Urinary bladder (tissue), 3 donors: ENCODE measurements at regions not wholly inside any gene's neighbourhood (a gene's known extent, or its start where the extent isn't known, plus 50 kb on each side); places are given as distances from the start of the nearest gene placed in this dataset.

Experiments
- DNase-seq: peaks from one replicate; pipeline ENCODE4 v3.0.0-alpha.2; 2015; ENCODE audit errors: extremely low spot score
- H3K27ac ChIP-seq: one replicate; pipeline ENCODE4 v1.5.1; 2013; ENCODE audit warnings: low read depth, mild to moderate bottlenecking, moderate library complexity
- H3K36me3 ChIP-seq: one replicate; pipeline ENCODE4 v1.6.1; 2013; ENCODE audit warnings: mild to moderate bottlenecking, moderate library complexity; ENCODE audit not compliant: insufficient read depth
- H3K4me1 ChIP-seq: one replicate; pipeline ENCODE4 v1.6.1; 2013; ENCODE audit warnings: mild to moderate bottlenecking, moderate library complexity; ENCODE audit not compliant: insufficient read depth
- H3K4me3 ChIP-seq: one replicate; pipeline ENCODE4 v1.5.1; 2013; ENCODE audit warnings: low read depth, low read length
- WGBS: extraction: QIAGEN DNeasy Blood & Tissue Kit; methylation state at CpG from one replicate; pipeline ENCODE4 v1.1.7; 2013; 5-methylcytosine and 5-hydroxymethylcytosine counted together
- donor health status: healthy with polysubstance abuse.
- donor health status: healthy.

GRCh38 chr12:59084511-59085375 is 164.4 kb upstream of the LRIG3 start:
- Histone ChIP-seq H3K4me1 (no peaks in the 10 kb centered on the region), H3K36me3 (no peaks in the 10 kb centered on the region), H3K27ac (no peak overlapping the region), H3K4me3 (no peak overlapping the region)
- DNase-seq: no peak
- WGBS: 43% methylated on average over 12 of the region's 12 CpGs

- no peak for DNase-seq
- H3K4me3 ChIP-seq: no peak overlapping the region
Measured at GRCh38 chr12:59082952-59083351, 162.6 kb upstream of the LRIG3 start.

GRCh38 chr12:59080101-59080500 is 159.8 kb upstream of the LRIG3 start:
- Histone ChIP-seq H3K4me1 (no peaks in the 10 kb centered on the region), H3K27ac (no peak overlapping the region), H3K4me3 (no peak overlapping the region), H3K36me3 (no peaks in the 10 kb centered on the region)
- 92% methylated on average over 1 of the region's 1 CpG for WGBS
- DNase-seq: no peak

More at GRCh38 chr12:59082952-59083351, 162.6 kb upstream of the LRIG3 start:
- H3K4me1 ChIP-seq: no peaks in the 10 kb centered on the region
- no peak overlapping the region for H3K27ac ChIP-seq
- 87% methylated on average over 3 of the region's 3 CpGs for WGBS
- H3K36me3 ChIP-seq: no peaks in the 10 kb centered on the region

GRCh38 chr12:59079472-59079871 is 159.2 kb upstream of the LRIG3 start:
- Histone ChIP-seq H3K4me3 (no peak overlapping the region), H3K4me1 (no peaks in the 10 kb centered on the region), H3K36me3 (no peaks in the 10 kb centered on the region), H3K27ac (no peak overlapping the region)
- WGBS: 86% methylated on average over 4 of the region's 4 CpGs
- no peak for DNase-seq

GRCh38 chr12:59079002-59079401 is 158.7 kb upstream of the LRIG3 start:
- Histone ChIP-seq H3K27ac (peak overlapping the region; percentile 53), H3K4me1 (no peaks in the 10 kb centered on the region), H3K36me3 (no peaks in the 10 kb centered on the region), H3K4me3 (no peak overlapping the region)
- no peak for DNase-seq
- 72% methylated on average over 2 of the region's 2 CpGs for WGBS

GRCh38 chr12:59077575-59078426 is 157.5 kb upstream of the LRIG3 start:
- DNase-seq: peak; percentile 78
- Histone ChIP-seq H3K4me1 (no peaks in the 10 kb centered on the region), H3K4me3 (no peak overlapping the region), H3K36me3 (no peaks in the 10 kb centered on the region), H3K27ac (peak overlapping the region; percentile 43)
- WGBS: 46% methylated on average over 6 of the region's 6 CpGs

GRCh38 chr12:59077153-59077552 is 156.8 kb upstream of the LRIG3 start:
- WGBS: 34% methylated on average over 3 of the region's 3 CpGs
- H3K4me3 ChIP-seq: no peak overlapping the region
- no peak overlapping the region for H3K27ac ChIP-seq

GRCh38 chr12:59076622-59077021 is 156.3 kb upstream of the LRIG3 start:
- no peaks in the 10 kb centered on the region for H3K36me3 ChIP-seq
- H3K4me1 ChIP-seq: no peaks in the 10 kb centered on the region
- no peak overlapping the region for H3K27ac ChIP-seq
- H3K4me3 ChIP-seq: no peak overlapping the region
- no peak for DNase-seq
- WGBS: 75% methylated on average over 1 of the region's 1 CpG

More at GRCh38 chr12:59077153-59077552, 156.8 kb upstream of the LRIG3 start:
- DNase-seq: no peak
- no peaks in the 10 kb centered on the region for H3K4me1 ChIP-seq
- H3K36me3 ChIP-seq: no peaks in the 10 kb centered on the region

- no peak overlapping the region for H3K4me3 ChIP-seq
- WGBS: 98% methylated on average over 4 of the region's 4 CpGs
- H3K27ac ChIP-seq: no peak overlapping the region
- H3K36me3 ChIP-seq: no peaks in the 10 kb centered on the region
- no peak for DNase-seq
- no peaks in the 10 kb centered on the region for H3K4me1 ChIP-seq
Measured at GRCh38 chr12:59075968-59076490, 155.7 kb upstream of the LRIG3 start.

GRCh38 chr12:59075141-59075540 is 154.8 kb upstream of the LRIG3 start:
- DNase-seq: no peak
- WGBS: 76% methylated on average over 3 of the region's 3 CpGs
- no peak overlapping the region for H3K4me3 ChIP-seq
- no peak overlapping the region for H3K27ac ChIP-seq
- H3K36me3 ChIP-seq: no peaks in the 10 kb centered on the region
- H3K4me1 ChIP-seq: no peaks in the 10 kb centered on the region

GRCh38 chr12:59070322-59070933 is 150.1 kb upstream of the LRIG3 start:
- no peaks in the 10 kb centered on the region for H3K4me1 ChIP-seq
- no peaks in the 10 kb centered on the region for H3K36me3 ChIP-seq
- 25% methylated on average over 3 of the region's 3 CpGs for WGBS
- no peak for DNase-seq
- H3K27ac ChIP-seq: no peak overlapping the region
- H3K4me3 ChIP-seq: no peak overlapping the region

- 55% methylated on average over 1 of the region's 1 CpG for WGBS
- Histone ChIP-seq H3K36me3 (no peaks in the 10 kb centered on the region), H3K4me3 (no peak overlapping the region), H3K27ac (no peak overlapping the region), H3K4me1 (no peaks in the 10 kb centered on the region)
- no peak for DNase-seq
Measured at GRCh38 chr12:59069516-59069915, 149.2 kb upstream of the LRIG3 start.

- H3K4me1 ChIP-seq: no peaks in the 10 kb centered on the region
- no peak overlapping the region for H3K27ac ChIP-seq
- 92% methylated on average over 3 of the region's 3 CpGs for WGBS
- DNase-seq: no peak
- H3K4me3 ChIP-seq: no peak overlapping the region
- H3K36me3 ChIP-seq: no peaks in the 10 kb centered on the region
Measured at GRCh38 chr12:59068436-59068835, 148.1 kb upstream of the LRIG3 start.
